HG03097 (cell line): ENCODE measurements at regions not wholly inside any gene's neighbourhood (a gene's known extent, or its start where the extent isn't known, plus 50 kb on each side); places are given as distances from the start of the nearest gene placed in this dataset.
"Not testable (repeated sequence)": the region's sequence is repeated elsewhere in the genome, so short reads cannot be mapped to it uniquely, and the experiment has no call there.

Experiments
- ATAC-seq: cut with Tn5 transposase; IDR thresholded peaks from one replicate; pipeline ENCODE4 v1.9.1; 2021; ENCODE audit not compliant: unreplicated experiment, low FRiP score

DNA sequence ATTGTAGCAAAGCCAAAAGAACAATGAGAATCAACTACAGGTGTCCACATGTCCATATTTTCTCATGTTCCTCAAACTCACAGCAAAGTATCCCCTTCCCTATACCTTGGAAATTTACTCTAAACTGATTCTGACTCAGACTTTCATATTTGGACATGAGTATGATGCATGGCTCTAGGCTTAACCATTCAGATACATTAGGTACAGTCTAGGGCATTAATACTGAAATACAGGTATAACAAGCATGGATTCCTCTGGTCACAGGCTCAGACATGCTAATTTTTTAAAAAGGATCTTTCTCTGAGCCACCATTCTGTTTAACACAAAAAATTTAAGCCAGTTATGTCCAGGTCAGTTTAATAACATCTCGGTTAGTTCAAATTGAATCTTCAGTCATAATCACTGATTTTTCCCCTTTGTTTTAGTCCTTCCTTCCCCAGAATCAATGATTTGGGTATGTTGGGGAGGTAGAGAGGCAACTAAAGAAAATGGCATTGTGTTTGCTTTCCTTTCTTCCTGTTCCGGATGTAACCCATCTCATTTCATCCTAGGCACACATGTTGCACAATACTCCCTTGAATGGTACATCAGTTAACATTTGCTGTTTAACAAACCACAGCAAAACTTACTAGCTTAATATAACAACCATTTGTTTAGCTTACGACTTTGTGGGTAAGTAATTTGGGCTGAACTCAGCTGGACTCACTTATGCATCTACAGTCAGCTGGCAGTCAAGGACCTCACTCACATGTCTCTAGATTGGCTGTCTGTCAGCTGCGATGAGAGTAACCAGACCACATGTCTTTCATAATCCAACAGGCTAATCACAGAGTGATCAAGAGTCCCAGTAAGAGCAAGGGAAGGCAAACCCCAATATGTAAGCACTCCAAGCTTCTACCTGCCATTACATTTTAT, 75.3 kb upstream of the GRIA3 start:
- no peak for ATAC-seq

DNA sequence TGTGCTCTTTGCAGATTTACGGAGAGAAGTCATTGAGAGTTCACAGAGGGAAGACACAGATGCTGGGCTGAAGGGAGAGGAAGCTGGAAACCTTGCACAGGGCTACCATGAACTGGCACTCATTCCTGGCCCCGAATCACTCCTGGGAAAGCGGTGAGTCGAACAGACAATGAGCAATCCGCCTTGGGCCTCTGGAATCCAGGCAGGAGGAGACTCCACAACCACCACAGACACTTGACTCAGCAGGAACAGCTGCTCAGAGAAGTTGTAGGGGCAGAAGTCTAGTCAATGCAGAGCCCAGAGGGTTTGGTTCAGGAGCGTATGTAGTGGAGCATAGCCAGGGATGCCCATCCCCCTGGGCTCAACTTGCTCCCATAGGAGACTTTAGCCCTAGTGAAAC, 62.8 kb upstream of the GRIA3 start:
- ATAC-seq, result no peak

DNA sequence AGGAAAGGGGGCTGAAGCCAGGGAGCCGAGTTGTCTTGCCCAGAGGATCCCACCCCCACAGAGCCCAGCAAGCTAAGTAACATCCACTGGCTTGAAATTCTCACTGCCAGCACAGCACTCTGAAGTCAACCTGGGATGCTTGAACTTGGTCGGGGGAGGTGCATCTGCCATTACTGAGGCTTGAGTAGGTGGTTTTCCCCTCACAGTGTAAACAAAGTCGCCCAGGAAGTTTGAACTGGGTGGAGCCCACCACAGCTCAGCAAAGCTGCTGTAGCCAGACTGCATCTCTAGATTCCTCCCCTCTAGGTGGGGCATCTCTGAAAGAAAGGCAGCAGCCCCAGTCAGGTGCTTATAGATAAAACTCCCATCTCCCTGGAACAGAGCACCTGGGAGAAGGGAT, 54.3 kb upstream of the GRIA3 start:
- ATAC-seq, result not testable (repeated sequence)
